ENCODE measurements at regions not wholly inside any gene's neighbourhood (a gene's known extent, or its start where the extent isn't known, plus 50 kb on each side); places are given as distances from the start of the nearest gene placed in this dataset.
"Not testable (repeated sequence)": the region's sequence is repeated elsewhere in the genome, so short reads cannot be mapped to it uniquely, and the experiment has no call there.

GRCh38 chr2:145753966-145754365 lies 1234.0 kb upstream of the ZEB2 start:
- no peak for DNase-seq (ENCODE audit: low read depth in 3 of 3)

GRCh38 chr2:145753041-145753608 lies 1233.2 kb upstream of the ZEB2 start:
- DNase-seq (ENCODE audit: low read depth in 3 of 3) = no peak

DNA sequence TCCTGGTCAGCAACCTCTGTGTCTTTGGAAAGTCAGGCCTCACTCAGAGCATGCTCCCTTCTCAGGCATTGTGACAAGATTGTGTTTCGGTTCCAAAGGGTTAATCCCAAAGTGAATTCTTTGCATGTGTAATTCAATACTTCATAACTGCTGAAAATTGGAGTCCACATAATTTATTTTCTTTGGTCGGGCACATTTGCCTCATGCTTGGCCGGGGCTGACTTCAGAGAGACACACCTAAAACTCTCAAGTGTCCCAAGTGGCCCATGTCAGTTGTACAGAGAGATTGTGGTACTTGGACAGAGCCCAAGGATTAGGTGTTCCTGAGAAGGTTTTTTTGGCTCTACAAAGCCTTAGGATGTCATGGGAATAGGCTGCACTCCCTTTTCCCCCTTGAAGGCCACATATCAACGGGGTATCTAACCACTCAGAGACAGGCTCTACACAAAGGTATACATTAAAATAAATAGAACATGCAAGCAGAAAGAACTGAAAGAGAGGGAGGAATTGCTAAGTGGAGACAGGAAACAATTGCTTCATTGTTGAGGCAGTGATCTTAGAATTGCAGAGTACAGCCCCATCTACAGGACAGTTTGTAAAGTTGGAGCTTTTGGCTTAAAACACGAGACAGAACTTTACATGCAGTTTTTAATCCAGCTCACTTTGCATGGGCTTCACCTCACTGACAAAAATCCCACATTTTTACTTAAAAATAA lies 1232.3 kb upstream of the ZEB2 start:
- no peak for DNase-seq (ENCODE audit: low read depth in 3 of 3)

- no peak for DNase-seq (ENCODE audit: low read depth in 3 of 3)
These were observed 1231.7 kb upstream of the ZEB2 start for GRCh38 chr2:145751629-145752028.

DNA sequence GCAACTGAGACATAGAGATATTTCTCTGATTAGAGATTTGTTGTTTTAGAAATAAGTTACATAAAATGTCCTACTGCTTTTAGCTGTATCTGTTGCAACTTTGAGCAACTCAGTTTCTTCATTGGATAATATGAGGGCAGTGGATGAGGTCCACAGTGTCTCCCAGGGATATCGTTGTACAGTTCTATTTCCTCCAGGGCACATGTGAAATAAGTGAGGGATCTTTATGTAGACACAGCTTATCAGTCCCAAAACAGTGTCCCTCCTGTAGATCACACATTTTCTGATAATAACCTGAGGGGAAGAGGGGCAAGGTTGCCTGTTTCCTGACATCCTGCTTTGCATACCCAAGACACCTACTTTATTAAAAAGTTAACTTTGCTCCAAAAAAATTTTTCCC lies 1231.2 kb upstream of the ZEB2 start:
- DNase-seq (ENCODE audit: low read depth in 3 of 3) = no peak

DNA sequence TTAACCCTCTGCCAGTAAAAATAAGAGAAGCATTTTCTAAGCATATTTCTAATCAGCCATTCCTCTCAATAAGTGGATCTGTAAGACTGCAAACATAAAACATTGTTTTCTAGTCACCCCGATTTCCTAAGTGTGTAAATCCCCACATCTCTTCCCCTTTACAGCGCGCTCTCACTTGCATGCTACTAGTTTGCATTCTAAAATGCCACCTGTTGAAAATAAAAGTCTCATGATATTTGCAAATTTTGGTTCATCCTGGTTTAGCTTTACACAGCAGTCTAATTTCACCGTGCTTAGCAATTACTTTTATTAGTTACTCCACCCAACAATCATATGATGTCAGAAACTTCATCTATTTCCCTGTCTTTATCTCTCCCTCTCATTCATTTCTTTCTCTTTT lies 1230.7 kb upstream of the ZEB2 start:
- no peak for DNase-seq (ENCODE audit: low read depth in 3 of 3)

DNA sequence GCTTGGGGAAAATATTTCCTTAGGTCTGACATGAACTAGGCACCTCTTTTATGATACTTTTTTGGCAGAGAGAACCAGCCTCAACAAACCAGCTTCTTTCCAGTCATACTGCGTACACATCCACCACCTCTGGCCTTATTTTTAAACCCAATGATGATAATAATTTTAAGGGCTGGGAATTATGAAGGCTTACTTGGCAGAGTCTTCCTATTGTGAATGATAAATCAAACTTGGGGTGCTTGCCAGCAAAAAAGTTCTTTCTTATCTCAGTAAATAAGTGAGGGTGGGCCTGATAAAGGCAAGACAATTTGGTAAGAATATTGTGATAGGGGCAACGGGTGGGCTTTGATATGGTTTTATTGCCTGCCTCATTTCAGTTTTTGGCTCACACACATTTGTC lies 1230.2 kb upstream of the ZEB2 start:
- no peak for DNase-seq (ENCODE audit: low read depth in 3 of 3)

DNA sequence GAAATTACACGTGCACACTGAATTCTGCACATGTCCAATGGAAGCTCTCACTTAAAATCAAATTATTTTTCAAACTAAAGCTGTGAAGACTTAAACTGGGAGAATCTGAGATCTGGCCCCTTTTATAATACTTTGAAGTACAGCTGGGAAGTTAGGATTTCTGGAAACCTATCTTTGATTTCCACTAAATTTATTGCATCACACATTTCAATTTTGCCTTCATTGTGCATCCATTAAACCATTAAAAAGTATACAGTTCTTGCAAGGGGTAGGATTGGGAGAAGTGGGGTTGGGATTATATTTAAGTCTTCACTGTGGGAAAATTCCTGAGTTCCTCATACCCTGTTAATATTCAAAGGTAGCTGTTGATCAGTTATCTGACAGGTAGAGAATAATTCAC lies 1229.6 kb upstream of the ZEB2 start:
- DNase-seq (ENCODE audit: low read depth in 3 of 3) = no peak

GRCh38 chr2:145748927-145749326 lies 1229.0 kb upstream of the ZEB2 start:
- no peak for DNase-seq (ENCODE audit: low read depth in 3 of 3)

DNA sequence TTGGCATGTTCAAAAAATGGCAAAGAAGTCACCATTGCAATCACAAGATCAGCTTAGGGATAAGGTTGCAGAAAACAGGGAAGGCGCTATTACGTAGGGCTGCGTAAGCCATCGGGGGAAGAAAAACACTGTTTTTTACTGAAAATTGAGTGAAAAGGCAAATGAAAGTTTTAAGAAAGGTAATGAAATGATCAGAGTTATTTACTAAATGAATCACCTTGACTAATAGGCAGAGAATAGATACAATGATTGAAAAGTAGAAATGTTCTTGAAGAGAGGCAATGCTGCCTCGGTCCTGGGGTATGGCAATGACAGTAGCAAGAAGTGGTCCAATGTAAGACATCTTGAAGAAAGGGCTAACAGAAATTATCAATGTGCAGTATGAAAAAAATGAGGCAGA lies 1227.8 kb upstream of the ZEB2 start:
- DNase-seq (ENCODE audit: low read depth in 3 of 3) = no peak

DNA sequence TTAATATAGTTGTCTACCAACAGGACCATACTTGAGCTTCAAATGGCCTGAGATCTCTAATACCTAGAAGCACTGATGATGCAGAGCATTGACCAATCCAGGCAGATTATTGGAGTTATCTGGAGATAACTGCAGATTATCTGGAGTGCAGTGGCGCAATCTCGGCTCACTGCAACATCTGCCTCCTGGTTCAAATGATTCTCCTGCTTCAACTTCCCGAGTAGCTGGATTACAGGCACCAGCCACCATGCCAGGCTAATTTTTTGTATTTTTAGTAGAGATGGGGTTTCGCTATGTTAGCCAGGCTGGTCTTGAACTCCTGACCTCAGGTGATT lies 1225.4 kb upstream of the ZEB2 start:
- not testable (repeated sequence) for DNase-seq (ENCODE audit: low read depth in 3 of 3)

- DNase-seq (ENCODE audit: low read depth in 3 of 3) = no peak
These were observed 1224.8 kb upstream of the ZEB2 start for GRCh38 chr2:145744541-145745386.

GRCh38 chr2:145743011-145743410 lies 1223.1 kb upstream of the ZEB2 start:
- no peak for DNase-seq (ENCODE audit: low read depth in 3 of 3)

GRCh38 chr2:145741636-145742035 lies 1221.7 kb upstream of the ZEB2 start:
- DNase-seq (ENCODE audit: low read depth in 3 of 3) = no peak

DNA sequence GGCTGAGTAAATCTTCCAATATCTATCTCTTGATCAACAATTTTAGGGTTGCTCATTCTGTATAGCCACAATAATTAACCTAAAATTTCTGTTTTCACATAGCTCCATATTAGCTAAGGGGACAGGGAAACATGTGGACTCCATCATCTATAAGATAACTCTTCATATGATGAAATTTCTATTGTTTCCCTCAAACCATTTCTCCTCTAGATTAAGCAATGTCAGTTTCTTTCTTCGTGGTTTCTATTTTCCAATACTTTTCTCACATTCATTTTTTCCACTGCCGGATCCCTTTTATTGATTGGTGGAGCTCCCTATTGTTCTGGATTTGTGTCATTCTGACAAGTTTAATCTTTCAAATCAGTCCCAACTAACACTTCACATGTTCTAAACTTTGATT lies 1221.3 kb upstream of the ZEB2 start:
- no peak for DNase-seq (ENCODE audit: low read depth in 3 of 3)

- DNase-seq (ENCODE audit: low read depth in 3 of 3) = no peak
These were observed 1220.4 kb upstream of the ZEB2 start for GRCh38 chr2:145740302-145740701.

DNA sequence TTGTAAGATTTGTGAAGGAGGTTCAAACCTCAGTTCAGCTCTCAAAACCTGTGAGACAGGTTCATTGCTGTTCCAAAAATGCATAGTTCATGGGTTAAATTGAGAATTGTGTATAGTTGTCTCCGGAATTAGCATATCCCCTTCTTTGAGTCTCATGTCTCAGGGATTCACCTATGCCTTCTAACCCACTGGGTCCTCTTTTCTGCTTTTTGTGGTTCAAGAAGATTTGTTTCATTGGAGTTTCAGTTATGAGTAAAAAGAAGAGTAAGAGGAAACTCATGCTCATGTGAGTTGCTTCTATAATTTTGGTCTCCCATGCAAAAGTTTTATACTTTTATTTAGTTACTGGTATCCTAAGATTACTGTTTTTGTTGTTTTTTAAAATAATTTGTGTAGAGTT lies 1219.8 kb upstream of the ZEB2 start:
- no peak for DNase-seq (ENCODE audit: low read depth in 3 of 3)

DNA sequence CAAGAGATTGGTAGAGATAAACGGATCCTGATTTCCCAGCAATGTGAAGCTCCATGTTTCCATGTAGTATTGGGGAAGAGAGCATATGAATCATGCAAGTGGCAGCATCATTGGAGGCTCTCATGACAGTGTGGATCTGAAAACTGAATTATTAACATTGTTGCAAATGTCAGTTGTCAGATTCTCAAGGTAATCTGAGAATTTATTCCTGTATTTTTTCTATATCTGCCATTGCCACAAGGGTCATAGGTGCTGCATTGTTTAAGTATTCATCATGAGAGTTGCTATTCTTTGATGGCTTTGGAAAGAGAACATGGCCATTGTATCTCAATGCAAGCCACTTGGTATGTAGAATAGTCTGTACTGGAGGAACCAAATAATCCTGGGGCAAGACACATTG lies 1217.0 kb upstream of the ZEB2 start:
- DNase-seq (ENCODE audit: low read depth in 3 of 3) = no peak

DNA sequence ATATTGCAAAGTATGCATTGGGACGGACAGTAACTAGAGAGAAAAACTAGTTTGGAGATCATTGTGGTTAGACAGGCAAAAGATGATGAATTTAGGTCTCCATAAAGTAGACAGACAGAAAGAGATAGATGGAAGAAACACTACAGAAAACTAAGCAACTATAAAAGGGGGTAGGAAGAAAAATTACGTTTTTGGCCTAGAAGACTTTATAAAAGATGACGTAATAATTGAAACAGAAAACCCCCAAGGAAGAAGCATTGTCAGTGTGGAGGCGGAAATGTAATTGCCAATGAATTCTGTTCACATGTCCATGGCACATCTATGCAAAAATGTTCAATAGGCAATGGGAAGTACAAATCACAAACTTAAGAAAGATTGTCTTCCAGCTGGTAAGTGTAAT lies 1211.5 kb upstream of the ZEB2 start:
- DNase-seq (ENCODE audit: low read depth in 3 of 3) = no peak

DNA sequence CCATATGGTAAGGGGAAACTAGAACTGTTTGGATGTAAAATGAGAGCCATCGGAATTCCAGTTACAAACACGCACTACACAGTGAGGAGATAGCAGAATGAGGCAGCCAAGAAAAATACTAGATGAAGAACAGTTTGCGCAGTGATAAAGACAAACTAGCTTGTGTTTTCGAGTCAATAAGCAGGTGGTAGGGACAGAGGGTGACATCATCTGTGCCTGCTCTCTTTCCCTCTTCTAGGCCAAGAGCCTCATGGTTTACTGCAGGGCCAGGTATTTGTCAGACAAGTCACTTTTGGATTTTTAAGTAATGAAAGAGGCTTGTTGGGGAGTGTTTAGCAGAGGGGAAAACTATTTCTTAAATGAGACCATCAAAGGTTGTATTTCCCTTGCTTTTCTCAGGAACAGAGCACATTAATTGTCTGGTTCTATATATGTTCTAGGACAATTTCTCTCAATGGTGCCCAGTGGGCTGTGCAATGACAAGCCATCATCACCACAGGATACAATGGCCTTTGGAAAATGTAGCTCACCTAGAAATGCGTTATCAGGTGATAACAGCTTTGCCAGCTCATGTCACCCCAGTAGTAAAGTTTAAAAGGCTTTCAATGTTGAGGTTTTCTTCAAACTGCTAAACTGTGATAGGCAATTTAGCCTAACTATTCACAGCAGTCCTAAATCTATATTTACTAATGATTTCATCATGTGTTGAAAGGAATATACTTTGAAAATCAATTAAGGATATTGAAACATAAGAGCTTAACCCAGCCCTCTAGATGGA lies 1210.3 kb upstream of the ZEB2 start:
- DNase-seq (ENCODE audit: low read depth in 3 of 3) = no peak

GRCh38 chr2:145729481-145729880 lies 1209.6 kb upstream of the ZEB2 start:
- DNase-seq (ENCODE audit: low read depth in 3 of 3) = no peak

DNA sequence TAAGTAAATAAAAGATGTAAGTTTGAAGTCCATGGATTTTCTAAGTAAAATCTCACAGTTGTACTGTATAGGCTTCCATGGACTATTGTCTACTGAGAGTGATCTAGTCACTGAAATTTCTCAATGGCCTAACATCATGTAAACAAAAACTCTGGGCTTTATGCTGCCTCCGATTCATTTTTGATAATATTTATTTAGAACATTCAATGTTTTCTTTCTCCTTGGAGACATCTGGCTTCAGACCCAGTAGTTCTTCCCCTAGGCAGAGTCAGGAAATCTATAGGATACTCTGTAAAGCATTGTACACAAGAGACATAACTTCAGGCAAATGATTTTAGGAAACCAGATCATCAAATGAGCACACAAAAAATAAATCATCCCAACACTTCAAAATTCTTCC lies 1208.6 kb upstream of the ZEB2 start:
- DNase-seq (ENCODE audit: low read depth in 3 of 3) = no peak
